HG03196 (cell line): ENCODE measurements at regions not wholly inside any gene's neighbourhood (a gene's known extent, or its start where the extent isn't known, plus 50 kb on each side); places are given as distances from the start of the nearest gene placed in this dataset.

Experiments
- ATAC-seq: cut with Tn5 transposase; IDR thresholded peaks from one replicate; pipeline ENCODE4 v1.9.1; 2021; ENCODE audit not compliant: unreplicated experiment

DNA sequence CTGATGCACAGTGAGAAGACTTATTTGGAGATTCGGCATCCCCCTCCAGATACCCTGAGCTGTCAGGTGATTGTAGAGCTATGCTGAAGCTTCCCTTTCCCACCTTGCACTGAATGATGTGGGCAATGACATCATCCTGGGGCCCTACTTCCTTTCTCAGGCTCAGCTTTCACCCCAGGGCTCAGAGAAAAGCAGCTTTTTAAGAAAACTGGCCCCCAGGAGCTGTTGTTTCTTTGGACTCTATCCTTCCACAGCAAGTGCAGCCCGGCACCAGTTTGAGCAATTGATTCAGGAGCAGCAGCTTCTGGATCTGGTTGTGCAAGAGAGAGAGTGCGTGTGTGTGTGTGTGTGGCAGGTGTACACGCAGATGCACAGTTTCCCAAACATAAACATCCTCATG, 251.3 kb downstream of the ANAPC1 start:
- ATAC-seq, result no peak

DNA sequence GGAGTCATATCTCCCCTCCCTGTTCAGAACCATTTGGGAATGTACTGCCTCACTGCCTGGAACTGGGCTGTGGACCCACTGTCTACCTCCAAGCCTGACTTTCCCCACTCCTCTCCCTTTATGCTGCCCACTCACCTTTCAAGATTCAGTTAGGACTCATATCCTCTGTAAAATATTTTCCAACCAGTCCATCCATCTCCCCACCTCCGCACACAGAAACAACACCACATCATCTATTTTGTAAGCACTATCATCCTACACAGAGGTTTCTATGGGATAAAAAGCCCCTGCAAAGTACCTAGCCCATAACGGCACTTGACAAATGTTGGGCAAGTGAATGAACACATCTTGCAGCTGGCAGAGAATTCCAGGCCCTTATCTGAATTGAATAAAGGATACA, 250.8 kb downstream of the ANAPC1 start:
- no peak for ATAC-seq

DNA sequence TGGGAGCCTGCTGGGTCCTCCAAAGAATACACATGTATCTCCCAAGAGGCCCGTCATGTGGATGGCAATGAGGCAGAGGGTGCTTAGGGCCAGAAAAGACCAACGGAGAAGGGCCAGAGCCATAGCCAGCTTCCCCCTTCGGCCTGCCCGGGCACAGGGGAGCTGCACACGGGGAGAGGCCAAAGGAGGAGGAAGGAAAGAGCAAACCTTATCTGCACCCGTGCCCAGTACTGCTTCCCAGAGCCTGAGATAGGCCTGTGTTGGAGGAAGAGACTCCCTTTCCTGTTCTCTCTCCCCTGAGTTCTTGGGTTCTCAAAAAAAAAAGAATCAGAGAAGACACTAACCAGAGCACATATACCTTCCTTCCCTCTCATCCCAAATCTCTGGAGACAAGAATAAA, 250.3 kb downstream of the ANAPC1 start:
- ATAC-seq, result no peak

DNA sequence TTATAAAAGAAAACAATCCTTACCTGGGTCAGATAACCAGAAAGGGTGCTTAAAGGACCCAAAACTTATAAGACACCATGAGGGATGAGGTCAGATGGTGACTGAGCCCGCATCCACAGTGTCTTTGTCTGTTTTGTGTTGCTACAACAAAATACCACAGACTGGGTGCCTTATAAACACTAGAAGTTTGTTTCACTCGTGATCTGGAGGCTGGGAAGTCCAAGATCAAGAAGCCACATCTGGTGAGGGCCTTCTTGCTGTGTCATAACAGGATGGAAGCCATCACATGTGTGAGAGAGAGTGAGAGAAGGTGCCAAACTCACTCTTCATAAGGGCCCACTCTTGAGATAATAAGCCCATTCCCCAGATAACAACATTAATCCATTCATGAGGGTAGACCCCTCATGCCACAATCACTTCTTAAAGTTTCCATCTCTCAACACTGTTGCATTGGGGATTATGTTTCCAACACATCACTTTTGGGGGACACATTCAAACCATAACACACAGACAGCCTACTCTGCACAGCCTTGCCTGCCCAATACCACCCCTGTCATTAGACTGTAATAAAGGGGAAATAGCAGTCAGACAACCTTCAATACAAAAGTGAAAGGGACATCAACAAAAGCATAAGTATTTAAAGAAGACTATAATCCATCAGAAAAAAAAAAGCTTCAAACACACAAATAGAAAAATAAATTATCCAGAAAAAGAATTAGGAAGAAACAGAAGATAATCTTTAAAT, 249.8 kb downstream of the ANAPC1 start:
- no peak for ATAC-seq

DNA sequence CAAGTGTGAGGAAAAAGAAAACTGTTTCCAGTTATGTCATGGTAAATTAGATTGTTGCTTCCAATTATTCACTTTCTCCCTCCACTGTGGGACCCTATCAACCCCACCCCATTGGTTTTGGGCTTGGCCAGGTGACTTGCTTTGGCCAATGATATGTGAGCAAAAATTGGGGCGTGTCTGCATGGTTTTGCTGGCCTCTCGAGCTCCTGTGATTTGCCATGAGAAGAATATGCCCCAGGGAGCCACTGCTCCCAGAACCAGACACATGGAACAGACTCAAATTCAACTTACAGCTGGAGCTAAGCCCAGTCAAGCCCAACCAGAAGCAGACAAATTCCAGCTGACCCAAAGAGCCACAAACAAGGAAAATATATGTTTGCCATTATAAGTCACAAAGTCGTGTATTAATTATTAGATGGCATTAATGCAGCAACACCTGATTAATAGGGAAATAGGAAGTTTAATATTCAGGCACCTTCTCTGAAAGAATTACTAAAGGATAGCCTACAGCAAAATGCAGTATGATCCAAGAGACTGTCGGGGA, 248.9 kb downstream of the ANAPC1 start:
- ATAC-seq, result no peak

DNA sequence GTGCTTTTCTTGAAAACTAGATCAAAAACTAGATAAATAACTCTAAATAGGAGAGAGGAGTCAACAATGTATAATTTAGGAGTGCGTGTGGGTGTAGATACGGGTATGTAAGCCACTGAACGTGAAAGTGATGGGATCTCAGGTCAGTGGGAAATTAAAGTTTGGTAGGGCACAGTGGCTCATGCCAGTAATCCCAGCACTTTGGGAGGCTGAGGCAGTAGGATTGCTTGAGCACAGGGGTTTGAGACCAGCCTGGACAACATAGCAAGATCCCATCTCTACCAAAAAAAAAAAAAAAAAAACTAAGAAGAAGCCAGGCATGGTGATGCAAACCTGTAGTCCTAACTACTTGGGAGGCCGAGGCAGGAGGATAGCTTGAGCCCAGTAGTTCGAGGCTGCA, 247.1 kb downstream of the ANAPC1 start:
- no peak for ATAC-seq

DNA sequence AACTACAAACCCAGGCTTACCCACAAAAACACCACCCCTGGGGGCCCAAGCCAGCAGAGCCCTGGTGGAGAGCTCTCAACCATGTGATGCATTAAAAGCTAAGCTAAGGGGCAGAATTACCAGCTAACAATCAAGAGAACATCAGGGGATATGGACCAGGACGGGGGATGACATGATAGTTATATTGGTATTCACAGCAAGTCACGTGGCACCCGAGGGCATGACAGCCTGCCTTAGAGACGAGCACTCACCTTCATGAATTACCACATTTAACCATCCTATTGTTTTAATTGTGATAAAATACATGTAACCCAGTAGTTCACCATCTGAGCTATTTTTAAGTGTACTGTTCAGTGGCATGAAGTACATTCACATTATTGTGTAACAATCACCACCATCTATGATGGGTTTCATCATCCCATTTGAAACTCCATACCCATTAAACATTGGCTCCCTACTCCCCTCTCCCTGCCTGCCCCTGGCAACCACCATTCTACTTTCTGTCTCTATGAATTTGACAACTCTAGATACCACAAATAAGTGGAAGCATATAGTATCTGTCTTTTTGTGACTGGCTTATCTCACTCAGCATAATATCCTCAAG, 245.6 kb downstream of the ANAPC1 start:
- no peak for ATAC-seq

DNA sequence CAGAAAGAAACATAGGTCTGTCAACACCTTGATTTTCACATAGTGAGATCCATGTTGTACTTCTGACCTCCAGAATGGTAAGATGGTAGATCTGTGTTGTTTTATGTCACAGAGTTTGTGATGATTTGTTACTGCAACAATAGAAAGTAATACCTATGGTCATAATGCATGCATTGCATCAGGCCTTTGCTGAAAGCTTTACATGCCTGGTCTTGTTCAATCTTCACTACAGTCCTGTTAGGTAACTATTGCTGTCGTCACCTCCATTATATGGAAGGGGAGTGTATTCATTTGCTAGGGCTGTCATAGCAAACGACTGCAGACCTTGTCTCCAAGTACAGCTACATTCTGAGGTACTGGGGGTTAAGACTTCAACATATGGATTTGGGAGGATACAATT, 243.5 kb downstream of the ANAPC1 start:
- ATAC-seq, result no peak

DNA sequence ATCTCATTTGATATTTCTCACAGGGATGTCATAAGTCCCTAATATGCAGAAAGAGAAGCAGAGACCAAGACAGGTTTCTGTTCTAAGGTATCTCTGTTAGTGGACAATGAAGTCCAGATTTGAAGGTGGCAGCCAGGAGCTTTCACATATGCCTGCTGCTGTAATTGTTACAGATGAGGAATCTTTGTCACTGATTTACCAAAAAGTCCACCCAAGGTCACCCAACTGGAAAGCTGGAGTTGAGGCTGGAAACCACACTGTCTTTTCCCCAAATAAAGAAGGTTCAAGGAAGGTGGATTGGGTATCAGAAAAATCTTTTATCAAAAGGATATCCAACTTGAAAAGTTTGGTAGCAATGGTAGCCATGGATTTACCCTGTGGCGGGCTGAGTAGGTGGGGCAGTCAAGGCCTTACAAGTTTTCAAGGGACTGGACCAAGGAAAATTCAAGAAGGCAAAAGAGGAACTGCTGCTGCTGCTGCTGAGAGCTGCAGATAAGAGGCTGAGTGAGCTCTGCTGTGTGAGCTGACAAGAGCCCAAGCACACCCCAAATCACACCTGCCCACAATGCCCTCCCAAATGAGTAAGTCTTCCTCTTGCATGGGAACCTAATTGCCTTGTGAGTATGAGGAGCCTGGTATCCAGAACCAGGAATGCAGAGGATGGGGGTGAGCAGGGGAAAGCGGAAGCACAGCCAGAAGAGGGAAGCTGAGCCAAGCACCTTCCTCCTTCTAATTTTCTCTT, 241.2 kb downstream of the ANAPC1 start:
- no peak for ATAC-seq

DNA sequence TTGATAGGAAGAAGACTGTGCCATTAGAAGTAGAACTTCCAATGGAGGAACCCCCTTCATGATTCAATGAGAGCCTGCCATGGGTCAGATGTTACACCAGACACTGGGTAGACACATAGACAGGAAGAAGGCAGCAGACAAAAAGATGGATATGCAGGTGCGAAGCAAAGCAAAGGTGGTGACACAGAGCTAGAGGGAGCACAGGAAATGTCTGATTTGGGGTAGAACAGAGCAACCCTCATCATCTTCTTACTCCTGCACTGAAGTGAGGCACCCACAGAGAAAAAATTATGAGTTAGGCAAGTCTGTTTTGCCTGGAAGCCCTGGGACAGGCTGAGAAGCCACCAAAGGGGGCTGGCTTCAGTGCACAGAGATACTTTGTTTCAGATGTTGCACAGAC, 240.2 kb downstream of the ANAPC1 start:
- ATAC-seq, result no peak

DNA sequence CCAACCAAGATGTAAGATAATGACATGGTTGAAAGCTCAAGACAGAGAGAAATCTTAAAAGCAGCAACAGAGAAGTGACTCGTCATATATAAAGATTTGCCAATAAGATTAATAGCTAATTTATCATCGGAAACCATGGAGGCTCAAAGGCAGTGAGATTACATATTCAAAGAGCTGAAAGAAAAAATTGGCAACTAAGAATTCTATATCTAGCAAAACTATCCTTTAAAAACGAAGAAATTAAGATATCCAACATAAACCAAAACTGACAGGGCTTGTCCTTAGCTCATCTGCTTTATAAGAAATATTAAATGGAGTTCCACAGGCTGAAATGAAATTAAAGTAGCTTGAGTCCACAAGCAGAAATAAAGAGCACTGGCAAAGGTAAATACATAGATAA, 236.6 kb downstream of the ANAPC1 start:
- ATAC-seq, result no peak

DNA sequence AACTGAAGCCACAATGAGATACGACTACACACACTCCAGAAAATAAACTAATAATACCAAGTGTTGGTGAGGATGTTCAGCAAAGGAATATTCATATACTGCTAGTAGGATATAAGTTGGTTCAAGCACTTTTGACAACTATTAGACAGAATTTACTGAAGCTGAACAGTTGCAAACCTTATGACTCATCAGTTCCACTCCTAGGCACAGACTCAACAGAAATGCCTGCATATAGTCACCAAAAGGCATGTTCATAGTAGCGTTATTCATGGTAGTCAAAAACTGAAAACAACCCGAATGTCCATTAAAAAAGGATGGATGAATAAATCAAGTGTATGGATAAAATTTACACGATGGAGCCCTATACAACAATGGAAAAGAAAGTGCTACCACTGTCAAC, 232.0 kb downstream of the ANAPC1 start:
- no peak for ATAC-seq

DNA sequence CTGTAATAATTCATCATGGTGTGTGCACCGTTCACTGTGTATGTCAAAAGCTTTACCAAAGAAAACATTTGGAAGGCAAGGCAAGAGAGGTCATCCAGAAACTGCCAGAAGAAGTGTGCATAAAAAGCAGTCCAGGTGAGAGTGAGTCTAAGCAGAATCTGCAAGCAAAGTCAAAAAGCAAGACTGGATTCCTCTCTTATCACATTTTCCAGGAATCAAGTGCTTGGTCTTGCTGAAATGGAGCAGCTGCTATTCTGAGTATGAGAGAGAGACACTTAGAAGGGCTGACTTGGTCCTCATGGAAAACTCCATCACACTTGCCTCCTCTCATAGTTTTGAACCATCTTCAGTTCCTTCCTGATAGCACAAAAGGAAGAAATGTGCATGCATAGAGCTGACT, 231.3 kb downstream of the ANAPC1 start:
- no peak for ATAC-seq

DNA sequence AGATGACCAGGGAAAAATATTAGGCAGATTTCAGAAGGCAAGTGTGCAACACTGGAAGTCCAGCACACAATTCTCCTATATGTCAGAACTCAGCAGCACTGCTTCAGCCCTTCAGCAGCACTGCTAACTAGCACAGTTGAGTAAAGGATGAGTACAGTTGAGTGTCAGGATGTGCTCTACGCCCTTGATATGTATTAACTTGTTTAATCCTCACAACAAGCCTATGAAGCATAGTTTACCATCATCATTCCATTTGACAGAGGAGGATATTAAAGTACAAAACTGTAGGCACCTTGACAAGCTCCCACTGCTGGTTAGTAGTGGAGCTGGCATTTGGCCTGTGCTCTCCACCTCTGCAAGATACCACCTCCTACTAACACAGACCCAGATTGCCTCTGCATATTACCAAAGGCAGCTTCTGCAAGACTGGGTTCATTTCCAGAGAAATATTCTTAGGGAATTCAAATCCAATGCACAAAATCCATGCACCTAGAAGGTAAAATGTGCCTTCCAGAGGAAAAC, 230.8 kb downstream of the ANAPC1 start:
- no peak for ATAC-seq

DNA sequence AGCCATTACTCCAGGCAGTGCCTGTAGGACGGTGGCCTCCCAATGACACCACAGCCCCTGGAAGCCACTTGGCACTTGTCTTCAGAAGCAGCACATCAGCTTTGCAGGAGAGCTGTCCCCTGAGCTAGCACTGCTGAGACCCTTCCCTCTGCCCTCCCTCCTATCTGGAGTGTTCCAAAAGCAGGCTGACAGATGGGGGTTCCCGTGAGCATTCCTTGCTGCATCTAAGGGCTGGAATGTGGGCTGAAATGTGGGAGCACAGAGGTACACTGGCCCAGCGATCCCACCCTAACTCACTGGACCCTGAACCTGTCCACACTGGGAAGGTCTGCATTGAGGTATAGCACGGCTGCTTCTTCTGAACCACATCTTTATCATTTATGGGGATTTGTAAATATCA, 230.1 kb downstream of the ANAPC1 start:
- ATAC-seq, result no peak

DNA sequence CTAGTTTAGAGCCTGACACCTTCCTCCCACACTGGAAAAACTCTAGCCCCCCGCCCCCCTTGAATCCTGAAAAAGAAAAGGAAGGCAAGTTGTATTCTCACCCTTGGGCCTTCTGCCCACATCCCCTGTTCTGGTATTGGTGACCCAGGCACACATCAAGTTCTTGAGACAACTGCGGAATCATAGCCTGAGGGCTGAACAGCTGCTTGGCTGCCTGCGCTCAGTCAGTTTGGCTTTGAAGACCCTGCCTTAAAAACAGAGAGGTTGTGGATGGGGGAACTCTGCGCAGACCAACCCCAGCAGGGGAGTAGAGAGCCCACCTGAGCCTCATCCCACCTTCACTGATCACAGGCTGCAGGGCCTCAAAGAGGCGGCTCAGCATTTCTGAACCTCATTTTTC, 229.2 kb downstream of the ANAPC1 start:
- ATAC-seq, result no peak

DNA sequence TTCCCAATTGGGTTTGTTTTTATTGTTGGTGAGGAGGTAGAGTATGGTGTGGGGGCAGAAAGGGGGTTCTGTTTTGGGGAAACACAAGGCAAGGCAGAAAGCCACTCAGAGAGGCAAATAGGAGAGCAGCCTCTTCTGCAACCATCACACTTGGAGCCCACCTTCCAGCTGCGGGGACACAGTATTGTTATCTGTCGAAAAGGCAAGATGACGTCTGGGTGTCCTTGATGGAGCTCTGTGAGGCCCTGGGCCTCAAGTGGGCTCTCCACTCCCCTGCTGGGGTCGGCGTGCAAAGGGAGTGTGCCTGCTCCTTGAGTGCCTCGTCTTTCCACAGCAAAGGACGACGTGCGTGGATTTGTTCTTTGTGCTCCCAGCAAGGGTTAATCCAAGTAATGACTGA, 227.6 kb downstream of the ANAPC1 start:
- no peak for ATAC-seq

DNA sequence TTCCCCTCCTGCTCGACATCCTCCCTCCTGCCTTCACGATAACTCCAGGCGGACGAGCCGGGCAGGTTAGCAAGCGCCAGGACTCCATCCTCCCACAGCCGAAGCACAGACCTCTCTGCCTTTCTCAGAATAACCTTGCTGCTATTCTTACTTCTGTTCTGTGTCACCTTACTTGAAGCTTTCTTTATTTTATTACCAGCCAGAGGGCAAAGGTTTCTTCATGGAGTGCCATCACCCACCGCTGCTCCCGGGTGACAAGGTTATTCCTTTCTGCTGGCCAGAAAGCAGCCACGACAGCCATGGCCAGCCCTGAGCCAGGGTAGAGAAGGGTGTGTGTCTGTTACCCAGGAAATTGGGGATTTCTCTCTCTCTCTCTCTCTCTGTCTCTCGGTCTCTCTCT, 227.1 kb downstream of the ANAPC1 start:
- ATAC-seq, result no peak

DNA sequence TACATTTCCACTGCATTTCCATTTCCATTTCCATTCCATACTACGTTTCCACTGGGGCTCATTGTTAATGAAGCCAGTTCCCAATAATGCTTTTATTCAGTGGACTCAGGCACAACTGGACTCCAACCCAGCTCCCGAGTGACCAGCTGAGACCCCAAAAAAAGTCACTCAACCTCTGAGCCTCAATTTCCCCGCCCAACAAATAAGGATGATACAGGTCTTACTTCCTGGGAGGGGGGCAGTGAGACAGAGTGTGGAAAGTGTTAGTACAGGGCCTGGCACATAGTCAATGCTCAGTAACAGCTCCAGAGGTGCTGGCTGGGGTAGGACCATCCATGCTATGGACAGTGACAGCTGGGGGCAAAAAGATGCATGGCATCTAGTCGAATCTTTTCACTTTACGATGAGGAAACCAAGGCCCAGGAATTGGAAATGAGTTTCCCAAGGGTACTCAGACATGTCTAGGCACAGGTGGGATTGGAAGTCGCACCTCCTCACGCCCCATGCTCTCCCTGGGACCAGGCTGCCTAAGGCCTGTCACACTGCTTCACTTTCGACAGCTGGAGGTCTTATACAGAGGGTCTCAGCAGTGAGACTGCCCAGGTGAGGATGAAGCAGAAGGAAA, 226.5 kb downstream of the ANAPC1 start:
- ATAC-seq, result no peak

DNA sequence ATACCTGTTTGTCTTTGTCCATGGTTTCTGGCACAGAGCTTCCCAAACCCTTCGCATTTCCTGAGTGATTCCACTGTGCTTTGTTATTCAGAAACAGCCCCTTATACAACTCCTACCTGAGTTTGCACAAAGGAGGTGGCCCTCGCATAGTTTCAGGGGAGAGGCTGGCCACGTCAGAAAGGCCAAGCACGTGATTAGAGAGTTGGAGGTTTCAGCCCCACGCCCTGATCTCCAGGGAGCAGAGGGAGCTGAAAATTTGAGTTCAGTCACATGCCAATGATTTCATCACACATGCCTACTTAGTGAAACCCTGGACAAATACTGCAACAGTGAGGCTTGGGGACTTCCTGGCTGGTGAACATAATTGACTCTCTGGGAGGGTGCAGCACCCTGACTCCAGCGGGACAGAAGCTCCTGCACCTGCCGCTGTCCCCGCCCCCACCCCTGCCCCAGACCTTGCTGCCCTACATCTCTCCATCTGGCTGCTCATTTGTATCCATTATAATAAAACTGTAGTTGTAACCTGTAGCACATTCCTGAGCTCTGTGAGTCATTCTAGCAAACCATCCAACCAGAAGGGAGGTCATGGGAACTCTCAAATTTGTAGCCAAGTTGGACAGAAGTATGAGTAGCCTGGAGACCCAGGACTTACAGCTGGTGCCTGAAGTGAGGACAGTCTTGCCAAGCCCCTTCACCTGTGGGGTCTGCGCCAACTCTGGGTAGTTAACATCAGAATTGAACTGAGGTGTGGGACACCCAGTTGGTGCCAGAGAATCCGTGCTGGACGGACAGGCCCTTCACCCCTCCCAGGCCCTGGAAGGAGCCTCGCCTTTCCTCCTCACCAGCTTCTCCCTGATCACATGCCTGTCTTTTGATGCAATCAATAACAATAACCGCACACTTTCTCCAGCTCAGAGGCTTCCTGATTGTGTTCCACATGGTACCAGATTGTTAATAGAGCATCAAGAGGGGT, 224.3 kb downstream of the ANAPC1 start:
- ATAC-seq, result no peak
